HG03460 (cell line): ENCODE measurements at regions not wholly inside any gene's neighbourhood (a gene's known extent, or its start where the extent isn't known, plus 50 kb on each side); places are given as distances from the start of the nearest gene placed in this dataset.
"Not testable (repeated sequence)": the region's sequence is repeated elsewhere in the genome, so short reads cannot be mapped to it uniquely, and the experiment has no call there.

ENCODE experiments used
- ATAC-seq: cut with Tn5 transposase; IDR thresholded peaks from one replicate; pipeline ENCODE4 v1.9.1; 2021; ENCODE audit not compliant: unreplicated experiment

DNA sequence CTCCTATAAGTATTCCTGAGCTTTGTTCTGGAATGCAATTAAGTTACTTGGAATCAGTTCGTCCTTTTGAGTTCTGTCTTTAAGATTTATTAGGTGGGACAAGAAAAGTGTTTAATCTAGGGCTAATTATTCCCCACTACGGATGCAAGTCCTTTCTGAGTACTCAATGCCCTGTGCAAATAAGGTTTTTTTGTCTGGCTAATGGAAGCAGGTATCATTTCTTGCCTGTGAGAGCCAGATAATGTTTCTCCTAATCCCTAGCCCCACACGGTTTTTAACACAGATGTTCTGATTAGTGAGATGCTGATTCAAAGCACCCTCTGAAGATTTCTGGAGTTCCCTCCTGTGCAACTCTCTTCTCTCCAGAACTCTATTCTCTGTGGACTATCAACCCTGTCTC, 296.6 kb upstream of the PRICKLE1 start:
- no peak for ATAC-seq

GRCh38 chr12:42885677-42886076, 296.1 kb upstream of the PRICKLE1 start:
- no peak for ATAC-seq

DNA sequence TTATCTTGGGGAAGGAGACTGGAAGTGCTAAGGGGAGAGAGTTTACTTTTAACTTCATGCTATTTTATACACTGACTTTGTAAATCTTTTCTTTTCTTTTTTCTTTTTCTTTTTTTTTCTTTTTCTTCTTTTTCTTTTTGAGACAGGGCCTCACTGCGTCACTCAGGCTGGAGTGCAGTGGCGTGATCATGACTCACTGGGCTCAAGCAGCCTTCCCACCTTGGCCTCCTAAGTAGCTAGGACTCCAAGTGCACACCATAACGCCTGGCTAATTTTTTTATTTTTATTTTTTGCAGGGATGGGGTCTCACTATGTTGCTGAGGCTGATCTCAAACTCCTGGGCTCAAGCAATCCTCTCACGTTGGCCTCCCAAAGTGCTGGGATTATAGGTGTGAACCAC, 294.6 kb upstream of the PRICKLE1 start:
- ATAC-seq = no peak

DNA sequence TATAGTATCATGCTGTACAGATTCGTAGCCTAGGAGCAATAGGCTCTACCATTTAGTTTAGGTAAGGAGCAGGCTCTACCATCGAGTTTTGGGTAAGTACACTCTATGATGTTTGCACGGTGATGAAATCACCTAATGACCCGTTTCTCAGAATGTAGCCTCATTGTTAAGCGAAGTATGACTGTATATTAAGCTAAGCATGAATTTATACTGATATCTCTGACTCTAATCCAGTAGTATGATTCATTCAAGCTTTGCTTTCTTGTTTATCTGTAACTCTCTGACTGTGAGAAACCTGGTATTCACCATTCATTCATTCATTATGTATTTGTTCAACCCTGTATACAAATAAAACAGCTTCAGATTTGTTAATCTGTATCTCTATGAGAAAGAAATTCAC, 283.9 kb upstream of the PRICKLE1 start:
- ATAC-seq = no peak

- ATAC-seq = no peak
These were observed 282.3 kb upstream of the PRICKLE1 start for GRCh38 chr12:42871816-42872215.

GRCh38 chr12:42868291-42868690, 278.7 kb upstream of the PRICKLE1 start:
- ATAC-seq = no peak

- no peak for ATAC-seq
These were observed 275.7 kb upstream of the PRICKLE1 start for GRCh38 chr12:42865282-42865681.

- no peak for ATAC-seq
These were observed 272.5 kb upstream of the PRICKLE1 start for GRCh38 chr12:42862055-42862454.

GRCh38 chr12:42860331-42860730, 270.8 kb upstream of the PRICKLE1 start:
- not testable (repeated sequence) for ATAC-seq

DNA sequence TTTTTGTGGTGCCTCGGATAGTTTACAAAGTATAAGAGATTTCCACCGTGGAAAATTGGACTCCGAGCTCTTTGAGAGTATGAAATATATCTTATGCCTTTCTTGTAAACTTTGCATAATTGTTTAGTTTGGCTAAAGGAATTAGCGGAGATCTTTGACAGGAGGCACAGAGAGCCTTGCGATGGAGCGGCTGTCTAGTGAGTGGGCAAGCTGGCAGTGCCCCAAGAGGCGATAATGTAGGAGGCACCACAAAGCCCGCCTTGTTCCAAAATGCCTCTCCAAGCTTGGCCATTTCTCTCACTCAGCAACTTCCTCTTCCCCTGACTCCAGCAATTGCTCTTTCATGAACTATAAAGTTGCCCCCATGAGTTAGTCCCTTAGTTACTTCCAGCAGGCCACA, 270.1 kb upstream of the PRICKLE1 start:
- no peak for ATAC-seq

GRCh38 chr12:42857106-42857505, 267.6 kb upstream of the PRICKLE1 start:
- no peak for ATAC-seq

GRCh38 chr12:42855362-42855950, 265.9 kb upstream of the PRICKLE1 start:
- no peak for ATAC-seq

- no peak for ATAC-seq
These were observed 265.3 kb upstream of the PRICKLE1 start for GRCh38 chr12:42854826-42855225.

DNA sequence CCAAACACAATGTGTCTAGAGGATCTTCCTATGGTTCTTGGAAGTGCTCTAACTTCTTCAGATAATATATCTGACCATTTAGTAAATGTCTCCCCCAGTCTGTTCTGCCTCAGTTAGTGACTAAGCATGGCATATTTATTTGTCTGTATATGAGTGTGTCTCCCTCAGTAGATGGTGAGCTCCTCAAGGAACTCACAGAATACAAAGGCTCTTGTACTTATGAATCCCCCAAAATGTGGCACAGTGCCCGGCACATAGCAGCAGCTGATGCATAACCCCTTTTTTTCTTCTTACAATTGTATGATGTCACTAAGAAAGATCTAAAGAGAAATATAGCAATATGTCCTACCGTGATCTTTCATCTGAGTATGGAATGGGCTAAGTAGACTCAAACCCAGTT, 264.7 kb upstream of the PRICKLE1 start:
- ATAC-seq = no peak

DNA sequence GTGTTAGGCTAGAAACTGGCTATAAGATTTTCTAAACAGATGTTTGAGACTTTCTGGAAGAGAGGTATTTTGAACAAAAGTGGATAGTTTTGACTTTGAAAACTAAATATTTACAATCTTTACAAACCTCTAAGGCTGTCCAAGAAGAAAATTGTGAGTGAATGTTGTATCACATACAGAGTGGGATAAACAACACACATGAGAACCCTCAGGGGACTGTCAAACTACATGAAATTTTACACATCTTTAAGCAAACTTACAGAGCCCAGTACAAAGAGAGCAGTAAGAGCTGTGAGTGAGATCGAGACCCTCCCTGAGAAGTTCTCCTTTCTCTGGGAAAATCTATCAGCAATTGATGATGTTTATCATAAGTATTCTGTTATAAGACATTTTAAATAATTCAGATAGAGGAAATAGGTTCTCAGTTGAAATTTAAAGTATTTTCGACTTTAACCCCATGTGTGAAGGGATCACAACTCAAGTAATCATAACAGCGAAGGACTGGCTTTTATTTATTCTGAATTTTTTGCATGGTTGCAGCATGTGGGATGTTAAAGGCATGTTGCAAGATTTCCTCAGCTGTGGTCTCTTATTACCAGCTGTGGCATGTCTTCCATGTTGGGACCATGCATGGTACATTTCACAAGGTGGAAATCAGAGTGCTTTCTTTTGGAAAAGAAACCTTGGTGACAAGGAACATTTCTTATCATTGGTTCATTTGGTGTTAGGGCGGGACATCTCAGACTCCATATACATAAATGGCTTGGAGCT, 264.0 kb upstream of the PRICKLE1 start:
- ATAC-seq = no peak

DNA sequence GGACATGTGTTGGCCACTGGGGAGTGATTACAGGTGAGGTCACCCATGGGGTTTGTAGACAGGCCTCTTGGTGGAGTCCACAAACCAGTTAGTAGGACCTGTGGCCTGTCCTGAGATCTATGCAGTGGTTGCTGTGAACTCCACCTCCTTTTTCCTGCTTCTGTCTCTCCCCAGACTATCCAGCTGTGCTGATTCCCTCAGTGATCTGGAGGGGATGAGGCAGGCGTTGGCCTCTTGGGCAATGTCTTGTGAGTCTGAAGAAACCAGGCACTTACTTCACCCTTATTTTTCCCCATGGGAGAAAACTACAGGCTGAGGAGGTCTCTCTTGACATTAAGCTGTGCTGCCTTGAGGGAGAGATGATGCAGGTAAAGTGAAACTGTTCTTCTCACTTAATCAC, 257.2 kb upstream of the PRICKLE1 start:
- ATAC-seq = no peak

- no peak for ATAC-seq
These were observed 244.5 kb upstream of the PRICKLE1 start for GRCh38 chr12:42834062-42834461.

- no peak for ATAC-seq
These were observed 239.3 kb upstream of the PRICKLE1 start for GRCh38 chr12:42828836-42829235.

- ATAC-seq = no peak
These were observed 234.8 kb upstream of the PRICKLE1 start for GRCh38 chr12:42824327-42824726.

GRCh38 chr12:42823679-42824078, 234.1 kb upstream of the PRICKLE1 start:
- ATAC-seq = no peak

- no peak for ATAC-seq
These were observed 230.3 kb upstream of the PRICKLE1 start for GRCh38 chr12:42819846-42820245.

DNA sequence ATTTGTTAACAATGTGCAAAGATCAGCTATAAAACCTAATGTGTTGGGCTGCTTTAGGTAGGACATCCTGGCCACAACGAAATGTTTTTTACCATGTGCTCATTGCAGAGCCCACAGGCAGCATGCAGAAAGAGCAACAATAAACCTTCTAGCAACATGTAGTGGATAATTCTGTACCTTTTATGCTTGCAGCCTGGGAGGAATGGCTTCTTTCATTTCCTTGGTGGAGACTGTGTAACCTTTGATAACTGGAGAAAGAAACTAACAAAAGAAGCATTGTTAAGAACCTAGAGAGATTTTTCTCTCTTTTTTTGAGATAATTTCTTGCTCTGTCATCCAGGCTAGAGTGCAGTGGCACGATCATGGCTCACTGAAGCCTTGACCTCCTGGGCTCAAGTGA, 225.5 kb upstream of the PRICKLE1 start:
- ATAC-seq = no peak

GRCh38 chr12:42812871-42813270, 223.3 kb upstream of the PRICKLE1 start:
- no peak for ATAC-seq
